HG02798 (cell line): ENCODE measurements at regions not wholly inside any gene's neighbourhood (a gene's known extent, or its start where the extent isn't known, plus 50 kb on each side); places are given as distances from the start of the nearest gene placed in this dataset.

Experiments used
- ATAC-seq: cut with Tn5 transposase; IDR thresholded peaks from one replicate; pipeline ENCODE4 v1.9.1; 2021; ENCODE audit warnings: mild to moderate bottlenecking; ENCODE audit not compliant: unreplicated experiment, poor library complexity

DNA sequence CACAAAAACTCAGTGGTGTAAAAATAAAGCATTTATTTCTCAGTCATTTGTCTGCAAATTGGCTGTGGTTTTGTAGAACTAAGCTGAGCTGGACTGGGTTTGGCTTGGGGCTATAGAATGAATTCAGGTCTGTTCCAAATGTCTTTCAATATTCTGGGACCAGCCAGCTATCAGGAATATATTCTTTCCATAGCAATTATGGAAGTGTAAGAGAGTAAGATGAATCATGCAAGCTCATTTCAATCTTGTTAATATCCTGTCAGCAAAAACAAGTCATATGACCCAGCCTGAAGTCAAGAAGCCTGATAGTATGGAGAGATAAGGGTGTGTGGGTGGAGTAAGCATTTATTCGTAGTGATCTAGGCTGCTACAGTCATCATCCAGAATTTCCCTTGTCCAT is 481.0 kb upstream of the CDH2 start:
- ATAC-seq = no peak

DNA sequence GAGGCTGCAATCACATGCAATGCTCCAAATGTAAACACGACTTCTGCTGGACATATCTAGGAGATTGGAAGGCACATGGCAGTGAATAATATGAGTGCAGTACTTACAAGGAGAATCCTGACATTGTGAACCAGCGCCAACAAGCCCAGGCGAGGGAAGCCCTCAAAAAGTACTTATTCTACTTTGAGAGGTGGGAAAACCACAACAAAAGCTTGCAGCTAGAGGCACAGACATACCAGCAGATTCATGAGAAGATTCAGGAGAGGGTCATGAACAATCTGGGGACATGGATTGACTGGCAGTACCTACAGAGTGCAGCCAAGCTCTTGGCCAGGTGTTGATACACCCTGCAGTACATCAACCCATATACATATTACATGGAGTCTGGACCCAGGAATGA is 475.7 kb upstream of the CDH2 start:
- ATAC-seq = no peak

DNA sequence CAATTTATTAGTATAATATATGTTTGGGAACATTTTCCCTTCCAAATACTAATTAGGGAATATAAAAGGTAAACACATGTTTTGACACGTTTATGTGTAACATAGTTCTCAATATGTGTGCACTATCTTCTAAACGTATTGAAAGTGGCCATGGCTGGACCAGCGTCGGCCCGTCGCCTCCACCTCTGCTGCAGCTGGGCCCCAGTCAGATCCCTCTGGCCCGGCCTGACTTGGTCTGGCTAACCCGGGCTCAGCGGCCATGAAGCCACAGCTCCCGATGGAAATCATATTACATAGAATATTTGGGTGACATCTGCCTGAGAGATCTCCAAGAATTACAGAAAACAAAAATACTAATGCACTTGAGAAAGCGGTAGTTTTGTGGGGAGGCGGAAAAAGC is 474.4 kb upstream of the CDH2 start:
- no peak for ATAC-seq

DNA sequence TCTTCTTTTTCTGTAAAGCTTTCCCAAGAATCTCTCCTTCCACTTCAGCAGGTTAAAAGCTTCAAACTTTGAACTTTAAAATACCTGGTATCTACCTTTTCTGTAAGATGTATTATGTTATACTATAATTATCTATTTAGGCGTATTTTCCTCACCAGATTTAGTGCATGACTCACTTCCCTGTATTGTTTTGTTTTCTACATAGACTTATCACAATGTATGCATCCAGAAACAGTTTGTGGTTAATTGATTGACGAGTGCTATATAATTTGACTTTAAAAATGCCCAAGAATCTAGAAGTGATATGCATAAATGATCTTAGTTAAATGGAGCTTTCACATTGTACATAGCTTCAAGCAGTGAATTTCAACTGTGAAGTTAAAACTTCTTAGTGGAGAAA is 473.9 kb upstream of the CDH2 start:
- no peak for ATAC-seq

DNA sequence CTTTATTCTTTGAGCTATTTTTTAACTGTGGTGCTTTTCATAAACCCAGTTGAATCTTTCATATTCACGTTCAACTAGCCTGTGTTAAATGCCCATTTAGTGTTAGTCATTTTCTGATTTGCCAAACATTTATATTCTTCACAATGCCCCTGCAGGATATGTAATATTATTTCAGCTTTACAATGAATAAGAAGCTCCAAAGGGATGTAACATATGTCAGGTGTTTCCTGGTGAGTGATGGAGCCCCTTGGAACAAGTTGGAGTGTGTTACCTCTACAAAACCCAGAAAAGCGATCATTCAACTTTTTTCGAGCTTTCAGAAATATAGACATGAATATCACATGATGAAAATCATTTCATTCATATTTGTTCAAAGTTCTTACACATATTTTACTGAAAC is 471.0 kb upstream of the CDH2 start:
- no peak for ATAC-seq

DNA sequence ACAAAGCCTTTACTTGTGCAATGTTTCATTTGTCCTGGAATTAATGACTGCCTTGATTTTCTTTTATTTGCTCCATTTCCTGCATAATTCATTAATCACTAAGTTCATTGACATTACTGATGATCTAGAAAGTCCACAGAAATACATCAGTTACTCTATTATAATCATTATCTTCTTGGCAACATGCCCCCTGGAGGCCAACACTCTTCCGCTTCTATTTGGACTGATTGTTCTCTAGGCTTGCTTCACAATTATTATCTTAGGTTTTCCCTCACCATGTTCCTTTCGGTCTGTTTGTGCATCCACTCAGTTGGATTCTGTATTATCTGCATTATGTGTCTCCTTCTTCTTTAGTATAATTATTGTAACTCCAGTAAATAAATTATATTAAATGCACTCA is 461.0 kb upstream of the CDH2 start:
- ATAC-seq = no peak

DNA sequence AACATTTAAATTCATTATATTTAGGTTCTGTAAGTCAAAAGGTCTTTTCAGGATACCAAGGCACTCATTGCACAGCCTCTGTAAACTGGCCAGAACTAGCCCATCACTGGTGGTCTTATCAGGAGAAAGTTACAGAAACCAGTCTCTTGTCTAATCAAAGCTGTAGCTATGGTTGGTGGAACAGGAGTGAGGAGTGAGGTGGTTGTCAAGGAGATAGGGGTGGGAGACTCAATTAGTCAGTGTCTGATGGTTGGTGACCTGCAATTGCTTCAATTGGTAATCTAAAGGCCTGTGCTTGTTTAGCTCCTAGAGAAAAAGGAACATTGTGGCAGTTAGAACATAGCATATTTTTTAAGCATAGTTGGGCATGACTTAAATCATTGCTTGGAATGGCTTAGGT is 458.6 kb upstream of the CDH2 start:
- no peak for ATAC-seq

DNA sequence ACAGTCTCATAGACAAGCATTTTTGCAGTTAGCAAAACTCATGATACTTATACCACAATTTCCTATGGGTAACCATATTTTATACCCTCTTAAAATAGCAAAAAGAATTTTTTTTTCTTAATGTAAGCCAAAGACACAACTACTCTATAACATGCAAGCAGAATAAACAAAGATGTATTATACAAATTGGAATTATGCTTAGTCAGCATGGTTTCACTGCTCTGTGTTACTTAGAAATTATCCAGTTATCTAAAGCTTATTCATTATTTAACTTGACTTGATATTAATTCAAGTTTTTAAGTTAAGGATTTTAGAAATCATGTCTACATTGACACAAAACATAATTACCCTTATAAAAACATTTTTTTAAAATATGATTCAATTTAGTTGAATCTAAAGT is 449.8 kb upstream of the CDH2 start:
- ATAC-seq = no peak

DNA sequence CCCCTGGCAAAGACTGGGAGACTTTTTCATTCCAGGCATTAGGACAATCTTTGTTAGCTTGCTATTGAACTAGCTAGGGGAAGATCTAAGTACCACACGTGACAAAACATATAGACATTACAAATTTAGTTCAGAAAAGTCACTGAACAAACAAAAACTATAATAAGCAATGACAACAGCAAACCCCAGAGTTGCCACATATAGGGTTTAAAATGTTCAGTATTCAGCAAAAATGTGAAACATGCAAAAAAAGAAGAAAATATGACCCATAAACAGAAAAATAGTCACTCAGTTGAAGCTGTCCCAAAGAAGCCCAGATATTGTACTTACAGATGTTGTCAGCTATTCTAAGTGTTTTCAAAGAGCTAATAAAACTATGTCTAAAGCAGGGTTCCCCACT is 431.1 kb upstream of the CDH2 start:
- ATAC-seq = no peak

DNA sequence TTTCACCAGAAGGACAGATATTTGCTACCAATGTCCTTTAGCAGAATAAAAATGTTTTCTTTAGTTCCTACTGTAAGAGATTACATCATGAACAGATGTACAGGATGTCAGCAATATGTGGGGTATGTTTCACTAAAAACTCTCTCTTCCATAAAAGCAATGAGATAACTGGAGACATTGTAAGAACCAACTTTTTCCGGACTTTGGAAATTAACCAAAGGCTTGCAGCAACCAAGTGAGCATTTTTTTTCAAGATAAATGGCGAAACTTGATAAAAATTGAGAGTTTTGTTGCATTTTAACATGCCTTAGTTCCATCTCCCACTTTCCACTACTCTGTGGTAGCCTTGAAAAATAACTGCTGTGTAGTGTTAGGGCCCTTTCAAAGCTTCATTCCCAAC is 429.8 kb upstream of the CDH2 start:
- no peak for ATAC-seq

DNA sequence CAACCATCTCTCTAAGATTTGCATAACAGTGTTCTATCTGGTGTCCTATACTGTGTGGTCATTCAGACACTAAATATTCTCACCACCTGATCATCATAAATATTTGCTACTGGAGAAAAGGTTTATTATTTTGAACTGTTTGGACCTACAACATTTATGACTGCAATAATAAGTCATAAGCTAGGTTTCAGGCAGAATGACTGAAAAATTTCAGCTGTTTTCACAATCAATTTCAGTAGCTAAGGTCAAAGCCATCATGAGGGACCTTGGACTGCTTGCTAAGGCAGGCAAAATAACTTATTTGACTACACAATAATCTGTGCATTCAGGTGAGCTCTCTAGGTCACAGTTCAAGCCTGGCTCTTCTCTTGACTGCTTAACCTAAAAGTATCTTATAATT is 425.5 kb upstream of the CDH2 start:
- no peak for ATAC-seq

DNA sequence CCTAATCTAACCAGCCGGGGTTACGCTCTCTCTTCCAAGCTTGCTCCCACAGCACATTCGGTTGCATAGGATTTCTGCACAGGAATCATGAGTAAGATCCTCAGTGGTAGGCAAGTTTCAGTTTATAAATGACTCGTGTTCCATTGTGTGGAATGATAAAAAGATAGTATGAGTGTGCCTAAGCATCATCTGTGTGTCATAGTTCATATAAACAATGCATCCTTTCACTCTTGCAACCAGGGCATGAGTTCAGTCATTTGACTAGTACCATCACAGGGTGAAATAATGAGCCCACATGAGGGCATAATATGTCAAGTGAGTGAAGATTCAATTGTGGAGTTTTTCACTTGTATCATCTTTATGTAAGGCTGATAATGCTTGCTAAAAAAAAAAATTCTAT is 417.1 kb upstream of the CDH2 start:
- no peak for ATAC-seq

DNA sequence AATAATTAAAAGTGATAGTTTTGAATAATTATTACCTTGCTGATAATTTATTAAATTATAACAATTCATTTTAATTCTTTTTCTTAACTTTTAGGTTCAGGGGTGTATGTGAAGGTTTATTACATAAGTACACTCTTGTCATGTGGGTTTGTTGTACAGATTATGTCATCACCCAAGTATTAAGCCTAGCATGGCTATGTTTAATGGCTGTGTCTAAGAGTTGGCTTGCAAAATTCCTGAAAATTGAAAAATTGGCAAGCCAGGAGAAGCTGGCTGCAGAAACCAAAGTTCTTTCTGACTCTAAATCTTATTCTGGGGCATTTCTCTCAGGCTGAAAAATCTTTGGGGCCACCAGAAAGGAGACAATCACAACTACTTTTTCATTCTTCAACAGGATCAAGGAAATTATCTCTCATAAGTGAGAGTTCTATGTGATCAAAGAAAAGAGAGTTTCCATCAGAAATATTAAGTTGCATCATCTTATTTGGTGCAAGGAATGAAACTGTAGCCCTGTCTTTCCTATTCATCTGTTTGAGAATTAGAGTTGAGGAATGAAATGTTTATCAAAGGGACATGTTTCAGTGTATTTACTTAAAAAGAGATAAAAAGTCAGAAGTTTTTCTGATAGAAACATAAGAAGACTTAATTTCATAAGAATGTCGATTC is 412.1 kb upstream of the CDH2 start:
- no peak for ATAC-seq

DNA sequence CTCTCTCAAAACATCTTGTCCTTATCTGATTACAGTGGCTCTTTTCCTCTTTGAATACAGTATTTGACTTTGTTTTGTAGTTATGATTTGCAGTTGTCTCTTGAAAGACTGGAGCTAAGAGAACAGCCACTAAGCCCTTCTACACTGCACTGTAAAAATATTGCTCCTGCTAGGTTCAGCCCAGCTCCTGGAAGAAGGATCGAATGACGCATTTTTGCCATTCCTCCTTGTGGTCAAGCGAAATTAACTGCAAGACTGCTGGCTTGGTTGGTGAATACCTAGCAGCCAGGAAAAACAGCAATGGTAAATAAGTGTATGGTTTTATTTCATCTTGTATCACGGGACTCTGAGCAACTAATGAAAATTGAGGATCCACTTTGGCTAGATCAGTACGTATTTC is 407.8 kb upstream of the CDH2 start:
- ATAC-seq = no peak

DNA sequence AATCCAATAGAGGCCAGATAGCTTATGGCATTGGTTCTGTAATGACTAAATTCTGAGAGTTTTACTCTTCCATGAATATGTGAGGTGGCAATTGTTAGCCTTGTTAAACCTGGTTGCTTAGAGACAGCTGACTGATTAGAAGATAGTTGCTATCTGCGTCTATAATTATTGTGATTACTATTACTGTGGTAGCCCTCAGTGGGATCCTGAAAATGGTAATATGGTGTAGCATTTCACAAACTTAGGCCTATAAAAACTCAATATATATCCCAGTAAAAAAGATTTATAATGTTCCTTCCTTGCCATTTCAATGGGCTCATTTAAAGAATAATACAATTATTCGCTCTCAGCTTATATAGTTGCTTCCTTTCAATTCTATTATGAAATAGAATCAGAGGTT is 405.8 kb upstream of the CDH2 start:
- no peak for ATAC-seq

DNA sequence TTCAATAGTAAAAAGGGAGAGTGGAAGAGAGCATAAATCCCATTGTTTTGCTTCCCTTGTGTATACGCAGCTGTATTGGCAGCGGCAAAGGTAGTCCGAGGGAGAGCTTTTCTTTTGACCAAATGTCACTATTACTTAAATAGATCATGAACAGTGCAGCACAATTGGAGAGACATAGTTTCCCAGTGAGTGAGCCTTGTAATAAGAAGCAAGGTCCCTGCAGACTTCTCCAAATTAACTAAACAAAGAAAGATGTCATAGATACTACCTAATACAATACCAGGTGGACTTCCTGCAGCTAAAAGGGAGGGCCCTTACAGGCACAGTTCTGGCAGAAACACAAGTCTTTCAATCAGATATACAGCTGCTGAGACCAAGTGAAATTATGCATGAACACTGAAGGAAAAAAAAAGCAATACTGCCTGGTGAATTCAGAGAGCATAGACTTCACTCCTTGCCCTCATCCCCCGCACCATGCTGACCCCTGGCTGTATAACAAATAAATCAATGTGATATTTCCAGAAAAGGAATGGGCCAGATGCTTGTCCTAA is 404.7 kb upstream of the CDH2 start:
- no peak for ATAC-seq

DNA sequence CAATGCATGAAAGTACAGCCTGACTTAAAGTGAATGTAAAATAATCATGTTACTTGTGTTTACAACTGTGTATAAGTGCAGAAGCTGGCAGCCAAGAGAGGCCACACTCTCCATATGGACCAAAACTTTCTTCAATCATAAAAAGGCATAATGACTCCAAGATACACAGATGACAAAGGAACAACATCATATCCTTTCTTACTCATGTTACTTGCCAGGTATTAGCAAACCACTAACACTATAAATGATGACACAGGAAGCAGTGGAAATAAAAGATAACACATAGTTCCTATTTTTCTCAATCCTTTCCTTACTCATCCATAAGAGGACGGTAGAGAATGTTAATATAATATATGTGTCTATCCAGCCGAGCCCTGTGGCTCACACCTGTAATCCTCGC is 400.0 kb upstream of the CDH2 start:
- ATAC-seq = no peak

DNA sequence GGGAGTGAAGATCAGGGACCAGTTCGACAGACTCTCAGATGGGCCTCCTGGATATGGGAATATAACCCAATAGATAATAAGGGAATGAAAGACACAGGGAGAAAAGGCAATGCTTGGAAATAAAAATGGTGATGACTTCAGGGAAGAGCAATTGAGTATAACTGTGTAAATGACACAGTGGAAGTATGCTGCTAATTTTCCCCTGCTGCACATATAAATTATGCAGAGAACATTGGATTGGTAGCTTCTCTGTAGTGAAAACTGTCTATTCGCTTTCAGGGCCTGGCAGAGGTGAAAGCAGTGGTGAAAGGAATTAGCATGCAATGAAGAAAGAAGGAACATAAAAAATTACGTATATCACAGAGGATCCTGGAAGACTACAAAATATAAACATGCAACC is 398.2 kb upstream of the CDH2 start:
- ATAC-seq = no peak

DNA sequence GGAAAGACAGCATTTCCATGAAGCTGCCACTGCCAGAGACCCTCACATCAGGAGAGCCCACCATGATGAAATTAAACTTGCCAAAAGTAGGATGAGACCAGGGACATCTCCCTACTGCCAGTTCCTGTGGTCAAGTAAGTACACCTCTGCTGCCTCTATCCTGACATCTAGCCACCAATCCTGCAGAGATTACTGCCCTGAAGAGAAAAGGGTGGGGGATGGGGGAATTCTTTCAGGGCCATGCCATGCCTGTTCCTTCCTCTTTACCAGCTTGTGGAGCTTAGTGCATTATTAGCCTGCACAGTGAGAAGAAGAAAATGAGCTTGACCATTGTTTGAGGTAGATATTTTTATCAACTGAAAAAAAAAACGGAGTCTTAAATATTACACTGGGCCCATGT is 397.2 kb upstream of the CDH2 start:
- no peak for ATAC-seq

DNA sequence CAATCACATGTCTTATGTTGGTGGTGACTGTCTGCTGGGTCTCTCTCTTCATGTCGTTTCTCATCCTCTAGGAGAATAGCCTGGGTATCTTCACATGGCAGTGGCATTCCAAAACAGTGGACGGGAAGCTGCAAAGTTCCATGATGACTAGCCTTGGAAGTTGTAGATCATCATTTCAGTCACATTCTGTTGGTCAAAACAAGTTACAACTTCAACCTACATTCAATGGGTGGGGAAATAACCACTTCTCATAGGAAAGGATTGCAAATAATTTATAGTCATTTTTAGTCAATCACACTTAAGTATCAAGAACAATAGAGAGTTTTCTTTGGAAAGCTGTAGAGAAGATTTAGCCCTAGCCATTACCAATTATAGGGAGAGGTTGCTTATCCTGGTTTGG is 395.0 kb upstream of the CDH2 start:
- no peak for ATAC-seq

DNA sequence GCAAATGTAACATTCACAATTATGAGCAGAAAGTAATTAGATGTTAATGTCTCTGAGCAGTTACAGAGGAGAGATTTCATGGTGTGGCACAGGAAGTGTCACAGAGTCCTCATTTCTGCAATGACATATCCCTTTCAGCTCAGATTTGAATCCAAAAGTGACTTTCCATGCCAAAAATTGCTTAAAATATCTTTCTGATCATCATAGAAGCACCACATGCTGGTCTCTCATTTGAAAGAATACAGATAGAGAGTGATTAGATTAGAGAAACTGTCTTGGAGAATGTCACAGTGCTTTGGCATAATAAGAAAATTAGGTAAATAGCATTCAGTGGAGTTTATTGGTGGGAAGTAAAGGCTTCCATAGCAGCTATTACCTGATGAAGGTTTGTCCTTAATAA is 383.4 kb upstream of the CDH2 start:
- no peak for ATAC-seq

DNA sequence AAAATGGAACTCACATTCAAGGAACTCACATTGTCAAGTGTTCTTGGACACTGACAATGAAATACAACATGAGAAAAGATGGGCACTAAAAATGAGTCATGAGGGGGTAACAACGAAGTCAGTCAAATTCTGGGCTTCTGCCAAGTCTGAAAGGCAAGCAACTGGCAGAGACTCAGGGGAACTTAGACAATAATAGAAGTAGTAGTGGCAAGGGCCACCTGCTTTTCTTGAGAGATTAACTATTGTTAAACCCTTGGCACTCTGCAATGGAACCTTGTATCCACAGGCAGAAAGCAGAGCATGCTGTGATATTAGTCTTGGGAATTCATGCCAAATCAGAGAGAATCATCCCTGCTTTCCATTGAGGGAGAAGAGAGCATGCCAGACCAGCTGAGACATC is 382.6 kb upstream of the CDH2 start:
- ATAC-seq = no peak

DNA sequence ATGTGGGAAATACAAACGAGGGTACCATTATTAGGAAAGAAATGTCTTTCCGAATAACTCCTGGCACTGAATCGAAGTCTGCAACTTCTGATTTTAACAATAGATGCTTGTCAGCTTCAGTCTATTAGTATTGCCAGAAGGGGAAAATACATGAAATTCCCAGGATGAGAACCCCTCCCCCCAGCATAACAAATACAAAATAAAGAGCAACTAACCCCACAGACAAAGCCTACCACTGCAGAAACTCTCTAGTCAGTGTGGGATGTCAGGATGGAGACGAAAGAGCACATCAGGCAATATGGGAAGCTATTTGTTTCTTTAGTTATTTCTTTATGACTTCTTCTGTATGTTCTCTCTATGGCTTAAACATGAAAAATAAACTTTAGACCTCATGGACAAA is 365.0 kb upstream of the CDH2 start:
- no peak for ATAC-seq
